Retinal pigment epithelial cell (primary cell): ENCODE measurements at regions not wholly inside any gene's neighbourhood (a gene's known extent, or its start where the extent isn't known, plus 50 kb on each side); places are given as distances from the start of the nearest gene placed in this dataset.

ENCODE experiments used
- DNase-seq: peaks from one replicate; pipeline ENCODE4 v3.0.0-alpha.2; 2010; ENCODE audit warnings: low read depth
- H3K4me3 ChIP-seq: 2 replicates; pipeline ENCODE4 v1.5.1; 2011; ENCODE audit warnings: mild to moderate bottlenecking, low read length, control low read depth, moderate library complexity
- TF ChIP-seq, protein P1 (sequence below): conservative IDR thresholded peaks from 2 replicates; pipeline ENCODE4 v1.5.1; 2011; ENCODE audit warnings: low read depth, low read length, control low read depth, inconsistent platforms

DNA sequence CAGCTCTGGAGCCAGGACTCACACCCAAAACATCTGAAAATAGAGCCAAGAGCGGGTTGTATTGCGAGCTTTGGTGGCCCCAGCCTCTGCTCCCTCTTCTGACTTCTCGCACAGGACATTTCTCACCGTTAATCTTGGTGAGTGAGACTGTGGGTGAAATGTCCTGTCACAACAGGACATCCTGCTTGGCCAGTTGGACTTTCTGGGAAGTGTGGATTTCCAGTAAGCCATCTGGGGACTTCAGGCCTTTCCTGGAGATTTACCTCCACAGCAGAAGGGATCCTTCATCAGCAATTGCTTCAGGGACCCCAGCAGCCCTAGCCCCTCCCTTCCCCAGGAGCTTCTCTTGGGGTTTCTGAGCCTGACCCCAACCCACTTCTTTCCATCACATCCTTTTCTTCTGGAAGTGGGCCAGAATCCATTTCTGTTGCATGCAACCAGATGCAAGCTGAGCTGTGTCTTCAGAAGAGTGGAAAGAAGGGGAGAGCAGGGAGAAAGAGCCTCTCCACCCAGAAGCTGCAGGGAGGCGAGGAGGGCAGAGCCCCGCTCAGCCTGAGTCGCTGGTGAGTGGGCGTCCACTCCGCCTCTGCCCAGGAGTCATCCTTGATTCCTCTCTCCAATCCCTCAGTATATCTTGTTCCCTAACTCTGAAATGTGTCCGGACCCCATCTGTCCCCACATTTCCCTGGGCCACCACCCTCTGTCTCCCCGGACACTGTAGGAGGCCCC lies 50.3 kb upstream of the GADD45G start:
- TF ChIP-seq, protein P1, sequence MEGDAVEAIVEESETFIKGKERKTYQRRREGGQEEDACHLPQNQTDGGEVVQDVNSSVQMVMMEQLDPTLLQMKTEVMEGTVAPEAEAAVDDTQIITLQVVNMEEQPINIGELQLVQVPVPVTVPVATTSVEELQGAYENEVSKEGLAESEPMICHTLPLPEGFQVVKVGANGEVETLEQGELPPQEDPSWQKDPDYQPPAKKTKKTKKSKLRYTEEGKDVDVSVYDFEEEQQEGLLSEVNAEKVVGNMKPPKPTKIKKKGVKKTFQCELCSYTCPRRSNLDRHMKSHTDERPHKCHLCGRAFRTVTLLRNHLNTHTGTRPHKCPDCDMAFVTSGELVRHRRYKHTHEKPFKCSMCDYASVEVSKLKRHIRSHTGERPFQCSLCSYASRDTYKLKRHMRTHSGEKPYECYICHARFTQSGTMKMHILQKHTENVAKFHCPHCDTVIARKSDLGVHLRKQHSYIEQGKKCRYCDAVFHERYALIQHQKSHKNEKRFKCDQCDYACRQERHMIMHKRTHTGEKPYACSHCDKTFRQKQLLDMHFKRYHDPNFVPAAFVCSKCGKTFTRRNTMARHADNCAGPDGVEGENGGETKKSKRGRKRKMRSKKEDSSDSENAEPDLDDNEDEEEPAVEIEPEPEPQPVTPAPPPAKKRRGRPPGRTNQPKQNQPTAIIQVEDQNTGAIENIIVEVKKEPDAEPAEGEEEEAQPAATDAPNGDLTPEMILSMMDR = no peak
- no peak for DNase-seq
- H3K4me3 ChIP-seq = no peak overlapping the region

DNA sequence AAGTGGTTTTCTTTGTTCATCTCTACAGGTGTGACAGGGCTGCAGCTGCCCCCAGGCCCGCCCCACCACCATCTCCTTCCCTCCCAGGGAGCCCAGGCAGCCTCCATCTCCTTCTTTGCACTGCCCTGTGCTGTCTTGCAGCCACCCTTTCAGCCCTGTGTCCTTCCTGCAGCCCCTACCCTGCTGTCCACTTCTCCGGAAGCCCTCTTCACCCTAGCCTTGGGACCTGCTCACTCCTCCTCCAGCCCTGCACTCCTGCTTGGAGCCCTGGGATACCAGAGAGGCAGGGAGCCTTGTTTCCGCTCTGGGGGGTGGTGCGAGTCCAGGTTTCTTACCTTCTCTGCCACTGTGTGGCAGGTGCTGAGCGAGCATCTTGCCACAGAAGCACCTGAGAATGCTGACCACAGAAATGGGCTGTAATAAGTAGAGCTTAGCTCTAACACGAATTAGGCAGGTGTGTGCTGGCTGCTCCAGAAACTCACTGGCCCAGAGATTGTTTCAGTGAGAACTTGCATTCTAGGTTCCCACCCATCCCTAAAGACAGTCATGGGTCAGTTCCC lies 51.3 kb upstream of the GADD45G start:
- DNase-seq = no peak
- TF ChIP-seq, protein P1 = no peak
- H3K4me3 ChIP-seq = no peak overlapping the region

DNA sequence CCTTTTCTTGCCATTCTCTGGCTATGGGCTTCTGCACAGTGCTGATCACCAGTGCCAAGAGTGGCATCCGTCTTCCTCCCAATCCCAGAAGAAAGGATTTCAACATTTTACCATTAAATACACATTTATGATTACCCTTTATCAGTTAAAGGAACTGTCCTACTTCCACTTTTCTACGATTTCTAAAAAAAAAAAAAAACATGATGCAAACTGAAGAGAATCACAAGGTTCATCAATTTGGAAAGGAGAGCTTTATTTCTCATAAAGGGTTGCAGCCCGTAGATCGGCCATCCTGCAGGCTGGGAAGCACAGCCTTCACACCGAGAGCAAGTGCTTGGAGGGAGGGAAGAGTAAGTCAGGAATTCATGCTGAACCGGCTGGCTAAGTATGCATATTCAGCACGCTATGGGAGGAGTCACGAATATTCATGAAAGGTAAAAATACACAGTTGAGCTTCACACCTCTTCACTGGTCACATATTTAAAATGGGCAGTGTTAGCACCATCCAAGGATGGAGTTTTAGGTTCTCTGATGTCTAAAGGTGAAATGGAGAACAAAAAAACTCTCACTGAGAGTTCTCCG lies 52.5 kb upstream of the SEMA4D start:
- TF ChIP-seq, protein P1 = no peak
- H3K4me3 ChIP-seq = no peak overlapping the region
- DNase-seq = no peak

DNA sequence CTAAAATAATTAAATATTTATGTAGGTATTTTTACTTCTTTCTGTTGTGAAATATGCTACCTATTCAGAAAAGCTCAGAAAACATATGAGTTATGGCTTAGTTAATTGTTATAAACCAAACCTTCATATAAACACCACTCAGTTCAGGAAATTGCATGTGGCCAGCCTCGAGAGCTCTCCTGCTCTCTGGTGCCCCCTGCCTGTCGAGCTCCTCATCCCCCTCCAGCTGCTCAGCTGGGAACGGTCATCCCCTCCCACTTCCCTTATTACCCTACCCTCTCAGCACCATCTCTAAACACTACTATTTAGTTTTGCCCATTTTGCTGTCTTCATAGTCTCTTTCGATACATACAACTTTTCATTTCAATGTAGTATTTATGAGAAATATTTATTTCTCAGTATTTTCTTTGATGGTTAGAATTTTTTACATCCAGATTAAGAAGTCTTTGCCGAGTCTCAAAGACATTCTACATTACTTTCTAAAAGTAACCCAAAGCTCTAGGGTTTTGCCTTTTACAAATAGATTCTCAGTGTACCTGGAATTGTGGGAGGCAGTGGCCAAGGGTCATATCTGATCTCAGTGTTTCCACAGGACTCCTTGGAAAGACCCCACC lies 51.2 kb upstream of the SEMA4D start:
- TF ChIP-seq, protein P1 = peak; percentile 98
- DNase-seq = peak; percentile 11
- no peak overlapping the region for H3K4me3 ChIP-seq

DNA sequence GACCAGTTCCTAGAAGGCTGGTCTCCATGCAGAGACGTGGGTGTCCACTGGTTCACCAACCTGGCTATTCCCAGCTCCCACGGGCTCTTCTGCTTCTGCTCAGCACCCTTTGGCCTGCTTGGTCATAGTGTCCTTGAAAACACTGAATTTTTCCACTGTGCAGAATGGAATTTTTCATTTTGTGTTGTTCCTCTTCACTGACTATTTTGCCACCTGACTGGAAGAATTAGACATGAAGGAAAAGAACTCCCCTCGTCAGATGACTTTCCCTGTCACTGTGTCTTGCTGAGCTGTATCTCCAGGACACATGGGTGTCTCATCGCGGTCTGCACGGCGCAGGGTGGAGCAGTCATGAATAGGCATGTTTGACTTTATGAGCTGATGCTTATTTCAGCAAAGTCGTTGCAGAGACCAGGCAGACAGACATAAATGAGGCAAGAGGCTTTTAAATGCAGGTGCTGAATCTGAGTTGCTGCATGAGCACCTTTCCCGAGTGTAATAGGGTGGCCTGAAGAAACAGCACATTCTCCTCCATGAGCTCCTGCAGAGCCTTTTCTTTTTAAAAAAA lies 50.2 kb upstream of the SEMA4D start:
- no peak overlapping the region for H3K4me3 ChIP-seq
- DNase-seq = no peak

More for the DNA sequence above, 50.2 kb upstream of the SEMA4D start:
- TF ChIP-seq, protein P1 = no peak
